HepG2 (cell line): ENCODE measurements at regions not wholly inside any gene's neighbourhood (a gene's known extent, or its start where the extent isn't known, plus 50 kb on each side); places are given as distances from the start of the nearest gene placed in this dataset.

ENCODE experiments used
- ATAC-seq: fragments of 200-7000 bp; cut with Tn5 transposase; 3 replicates; pipeline ENCODE4 v1.9.1; 2020; ENCODE audit warnings: mild to moderate bottlenecking, moderate library complexity
- BruUV-seq: library from RNA; stranded (reverse); fragments of 400-500 nt; replicated peaks from 2 replicates; lab custom pipeline; 2021; lab: Mats Ljungman, UMichigan
- CTCF ChIA-PET: fragments of 300-600 bp; formaldehyde crosslinking; extraction: SDS; loops from one replicate; lab custom pipeline; 2021; ENCODE audit warnings: low total read pairs, inconsistent platforms, low intra/inter-chr PET ratio; lab: Yijun Ruan, JAX
- POLR2A ChIA-PET: fragments of 350-600 bp; sonication (Branson Sonifier 250); formaldehyde crosslinking; loops from one replicate; lab custom pipeline; 2020; ENCODE audit warnings: antibody characterized with exemption, inconsistent platforms; lab: Yijun Ruan, JAX
- DNase-seq: peaks from one replicate; pipeline ENCODE4 v3.0.0-alpha.2; 2015; ENCODE audit warnings: low spot score
- FAIRE-seq: peaks from 3 replicates; lab custom pipeline; 2011; peaks lifted over from hg19 to GRCh38; lab: Jason Lieb, UNC
- H2AFZ ChIP-seq: one replicate; pipeline ENCODE4 v1.6.1; 2011; ENCODE audit warnings: low read length, inconsistent platforms
- H3K27ac ChIP-seq: fragments of 300-600 bp; 3 replicates; pipeline ENCODE4 v1.8.0; 2011; ENCODE audit warnings: mixed run types, mild to moderate bottlenecking, mixed read lengths, low read length, inconsistent platforms; ENCODE audit not compliant: insufficient read depth; ENCODE audit errors: extremely low read length
- H3K27me3 ChIP-seq, 2 experiments: fragments of 200-600 bp in 1 of 2; 2 replicates in 1 of 2; 3 replicates in 1 of 2; pipeline versions ENCODE4 v1.6.0 to v1.8.0; 2011; ENCODE audit warnings: low read length in 2 of 2, mild to moderate bottlenecking in 2 of 2, moderate library complexity in 2 of 2, inconsistent platforms in 1 of 2; ENCODE audit not compliant: insufficient read depth in 2 of 2, control insufficient read depth in 1 of 2
- H3K36me3 ChIP-seq, 2 experiments: fragments of 200-600 bp in 1 of 2; replicated peaks in 1 of 2; 2 replicates in 1 of 2; 3 replicates in 1 of 2; pipeline versions ENCODE4 v1.5.1 to v1.8.0; 2011; ENCODE audit warnings: low read length in 2 of 2, inconsistent platforms in 1 of 2; ENCODE audit not compliant: insufficient read depth in 2 of 2, control insufficient read depth in 1 of 2
- H3K4me1 ChIP-seq: 2 replicates; pipeline ENCODE4 v1.5.1; 2012; ENCODE audit warnings: low read length, inconsistent platforms; ENCODE audit not compliant: insufficient read depth
- H3K4me2 ChIP-seq: 2 replicates; pipeline ENCODE4 v1.6.0; 2011; ENCODE audit warnings: low read depth, low read length, inconsistent platforms
- H3K4me3 ChIP-seq, 3 experiments: fragments of 200-600 bp in 1 of 3; sonication (generic), shearing (Covaris generic) in 1 of 3; replicated peaks in 1 of 3; 2 replicates each; pipeline ENCODE4 v1.5.1; 2011 to 2016; ENCODE audit warnings: low read length in 3 of 3, inconsistent platforms in 2 of 3, low read depth in 2 of 3, mild to moderate bottlenecking in 2 of 3, control low read depth in 1 of 3, mixed read lengths in 1 of 3; ENCODE audit not compliant: insufficient read depth in 1 of 3
- H3K79me2 ChIP-seq: one replicate; pipeline ENCODE4 v1.6.1; 2011; ENCODE audit warnings: low read length, inconsistent platforms; ENCODE audit not compliant: insufficient read depth
- H3K9ac ChIP-seq: 2 replicates; pipeline ENCODE4 v1.6.0; 2011; ENCODE audit warnings: mild to moderate bottlenecking, low read depth, low read length, inconsistent platforms; ENCODE audit not compliant: insufficient read depth
- H3K9me3 ChIP-seq: 2 replicates; pipeline ENCODE4 v1.5.1; 2012; ENCODE audit warnings: mild to moderate bottlenecking, low read length
- H4K20me1 ChIP-seq: 2 replicates; pipeline ENCODE4 v1.6.0; 2011; ENCODE audit warnings: inconsistent platforms, mild to moderate bottlenecking, low read length, moderate library complexity; ENCODE audit not compliant: insufficient read depth
- AGO1 ChIP-seq: fragments of 200-400 bp; formaldehyde crosslinking; IDR thresholded peaks from 2 replicates; pipeline ENCODE4 v1.6.1; 2017; ENCODE audit warnings: mild to moderate bottlenecking, low read depth, low read length, moderate library complexity; ENCODE audit not compliant: poor library complexity, severe bottlenecking
- ARHGAP35 ChIP-seq: sonication (generic); formaldehyde crosslinking; IDR thresholded peaks from 2 replicates; pipeline ENCODE4 v1.9.0; 2022; ENCODE audit warnings: mild to moderate bottlenecking, inconsistent platforms, moderate library complexity, missing genetic modification reagents, borderline replicate concordance
- IKZF4 ChIP-seq: sonication (generic); formaldehyde crosslinking; IDR thresholded peaks from 2 replicates; pipeline ENCODE4 v1.5.1; 2020; ENCODE audit warnings: borderline replicate concordance, mild to moderate bottlenecking, low read depth, missing genetic modification reagents; ENCODE audit errors: not compliant biosample characterization
- NBN ChIP-seq: fragments of 450-650 bp; conservative IDR thresholded peaks from 2 replicates; pipeline ENCODE4 v1.6.1; 2017
- SMAD9 ChIP-seq: sonication (generic); formaldehyde crosslinking; IDR thresholded peaks from 2 replicates; pipeline ENCODE4 v1.5.1; 2020; ENCODE audit warnings: mild to moderate bottlenecking, missing genetic modification reagents
- SP1 ChIP-seq, 2 experiments: fragments of 450-650 bp in 1 of 2; sonication (generic) in 1 of 2; formaldehyde crosslinking in 1 of 2; IDR thresholded peaks; 2 replicates each; pipeline versions ENCODE4 v1.4.0 to v1.6.1; 2016 to 2020; ENCODE audit warnings: missing genetic modification reagents in 1 of 2
- ZC3H4 ChIP-seq: sonication (generic); formaldehyde crosslinking; IDR thresholded peaks from 2 replicates; pipeline ENCODE4 v1.4.0; 2020; ENCODE audit warnings: missing genetic modification reagents, borderline replicate concordance
- ZFY ChIP-seq: sonication (generic); formaldehyde crosslinking; IDR thresholded peaks from 2 replicates; pipeline ENCODE4 v1.4.0; 2020; ENCODE audit warnings: missing genetic modification reagents
- ZNF333 ChIP-seq: sonication (generic); formaldehyde crosslinking; IDR thresholded peaks from 2 replicates; pipeline ENCODE4 v1.4.0; 2020; ENCODE audit warnings: mild to moderate bottlenecking, missing genetic modification reagents, borderline replicate concordance
- ZNF749 ChIP-seq: sonication (generic); formaldehyde crosslinking; IDR thresholded peaks from 2 replicates; pipeline ENCODE4 v1.8.0; 2022; ENCODE audit warnings: mild to moderate bottlenecking, missing genetic modification reagents, moderate library complexity, borderline replicate concordance
- WGBS: methylation state at CpG from one replicate; pipeline ENCODE4 v1.1.6; 2017; ENCODE audit warnings: low lambda C conversion rate; 5-methylcytosine and 5-hydroxymethylcytosine counted together
- in situ Hi-C: cut with HindIII; loops from 2 replicates; pipeline ENCODE4 v1.10.0; 2017; ENCODE audit warnings: low pct_unique_long_range_greater_than_20kb; ENCODE audit not compliant: extremely low pct_ligation_motif_present
- intact Hi-C: fragments of 100-400 bp; cut with micrococcal nuclease; formaldehyde crosslinking; loops from one replicate; pipeline ENCODE4 v1.10.0; 2022; ENCODE audit not compliant: unreplicated experiment
- TF ChIP-seq, protein P1 (sequence below), 2 experiments: fragments of 450-650 bp in 1 of 2; sonication (generic) in 1 of 2; formaldehyde crosslinking in 1 of 2; IDR thresholded peaks; 2 replicates each; pipeline versions ENCODE4 v1.6.1 to v1.8.0; 2016 to 2022; ENCODE audit warnings: antibody characterized with exemption in 1 of 2, mild to moderate bottlenecking in 1 of 2, missing genetic modification reagents in 1 of 2
- TF ChIP-seq, protein P2 (sequence below): sonication (generic); formaldehyde crosslinking; IDR thresholded peaks from 2 replicates; pipeline ENCODE4 v1.8.0; 2022; ENCODE audit warnings: mild to moderate bottlenecking, missing genetic modification reagents; ENCODE audit not compliant: insufficient replicate concordance

DNA sequence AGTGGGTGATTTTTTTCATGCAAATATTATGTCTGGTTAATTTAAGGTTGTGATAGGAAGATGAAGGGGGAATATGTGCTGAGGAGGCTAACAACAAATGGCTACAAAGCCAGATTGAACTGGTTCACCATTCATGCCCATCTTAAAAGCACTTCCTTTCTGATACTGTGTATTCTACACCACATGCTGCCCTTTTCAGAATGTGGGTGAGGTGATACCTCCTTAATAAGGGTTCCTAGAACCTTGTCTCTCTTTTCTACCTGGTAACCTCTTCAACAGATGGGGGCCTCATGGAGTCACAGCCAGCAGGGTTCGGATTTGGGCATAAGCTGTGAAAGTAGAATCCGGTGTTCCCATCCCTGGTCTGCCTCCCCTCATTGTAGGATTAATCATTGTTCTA is 1064.0 kb upstream of the SEMA6A start (continued):
- TF ChIP-seq, protein P1, sequence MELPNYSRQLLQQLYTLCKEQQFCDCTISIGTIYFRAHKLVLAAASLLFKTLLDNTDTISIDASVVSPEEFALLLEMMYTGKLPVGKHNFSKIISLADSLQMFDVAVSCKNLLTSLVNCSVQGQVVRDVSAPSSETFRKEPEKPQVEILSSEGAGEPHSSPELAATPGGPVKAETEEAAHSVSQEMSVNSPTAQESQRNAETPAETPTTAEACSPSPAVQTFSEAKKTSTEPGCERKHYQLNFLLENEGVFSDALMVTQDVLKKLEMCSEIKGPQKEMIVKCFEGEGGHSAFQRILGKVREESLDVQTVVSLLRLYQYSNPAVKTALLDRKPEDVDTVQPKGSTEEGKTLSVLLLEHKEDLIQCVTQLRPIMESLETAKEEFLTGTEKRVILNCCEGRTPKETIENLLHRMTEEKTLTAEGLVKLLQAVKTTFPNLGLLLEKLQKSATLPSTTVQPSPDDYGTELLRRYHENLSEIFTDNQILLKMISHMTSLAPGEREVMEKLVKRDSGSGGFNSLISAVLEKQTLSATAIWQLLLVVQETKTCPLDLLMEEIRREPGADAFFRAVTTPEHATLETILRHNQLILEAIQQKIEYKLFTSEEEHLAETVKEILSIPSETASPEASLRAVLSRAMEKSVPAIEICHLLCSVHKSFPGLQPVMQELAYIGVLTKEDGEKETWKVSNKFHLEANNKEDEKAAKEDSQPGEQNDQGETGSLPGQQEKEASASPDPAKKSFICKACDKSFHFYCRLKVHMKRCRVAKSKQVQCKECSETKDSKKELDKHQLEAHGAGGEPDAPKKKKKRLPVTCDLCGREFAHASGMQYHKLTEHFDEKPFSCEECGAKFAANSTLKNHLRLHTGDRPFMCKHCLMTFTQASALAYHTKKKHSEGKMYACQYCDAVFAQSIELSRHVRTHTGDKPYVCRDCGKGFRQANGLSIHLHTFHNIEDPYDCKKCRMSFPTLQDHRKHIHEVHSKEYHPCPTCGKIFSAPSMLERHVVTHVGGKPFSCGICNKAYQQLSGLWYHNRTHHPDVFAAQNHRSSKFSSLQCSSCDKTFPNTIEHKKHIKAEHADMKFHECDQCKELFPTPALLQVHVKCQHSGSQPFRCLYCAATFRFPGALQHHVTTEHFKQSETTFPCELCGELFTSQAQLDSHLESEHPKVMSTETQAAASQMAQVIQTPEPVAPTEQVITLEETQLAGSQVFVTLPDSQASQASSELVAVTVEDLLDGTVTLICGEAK (IDR thresholded peaks at IDR 0.05), result no peak
- TF ChIP-seq, protein P1 (CRISPR knock-in tag; IDR thresholded peaks at IDR 0.05), result no peak

DNA sequence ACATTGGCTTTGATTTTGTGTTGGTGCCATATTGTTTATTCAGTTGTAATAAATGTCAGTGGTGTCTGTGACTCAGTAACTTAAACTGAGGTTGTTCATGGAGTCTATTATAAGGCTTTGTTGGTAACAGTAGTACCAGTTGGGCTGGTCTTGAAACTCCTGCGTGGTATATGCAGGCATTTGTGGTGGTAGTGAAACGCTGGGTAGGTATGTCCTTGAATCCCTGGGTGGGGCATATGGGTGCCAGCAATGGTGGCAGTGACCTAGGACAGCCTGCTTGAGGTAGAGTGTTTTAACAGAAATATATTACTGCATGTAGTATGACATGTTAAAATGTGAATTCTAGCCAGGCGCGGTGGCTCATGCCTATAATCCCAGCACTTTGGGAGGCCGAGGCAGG is 1058.5 kb upstream of the SEMA6A start:
- no peaks in the 10 kb centered on the region for H3K27me3 ChIP-seq
- WGBS, result 42% methylated on average over 5 of the region's 5 CpGs
- FAIRE-seq (no peak), DNase-seq (no peak), ATAC-seq (no peak)
- H4K20me1 ChIP-seq, result no peaks in the 10 kb centered on the region
- H3K9me3 ChIP-seq, result peaks cover 13% of the 10 kb centered on the region; the same call in 1 of the 2 replicates
- in situ Hi-C loops (no loop called here), intact Hi-C loops (no loop called here)
- no peak overlapping the region for H3K27ac ChIP-seq
- no TSS peak for BruUV-seq
- POLR2A ChIA-PET, result no interaction called here
- H2AFZ ChIP-seq, result no peak overlapping the region
- CTCF ChIA-PET, result no interaction called here
- H3K9ac ChIP-seq, result no peak overlapping the region
- no peak overlapping the region for H3K4me2 ChIP-seq
- H3K4me1 ChIP-seq, result no peaks in the 10 kb centered on the region
- no peaks in the 10 kb centered on the region for H3K79me2 ChIP-seq
- H3K36me3 ChIP-seq, result no peaks in the 10 kb centered on the region
- no peak overlapping the region for H3K4me3 ChIP-seq
- TF ChIP-seq AGO1 (no peak), ZNF749 (CRISPR knock-in tag) (no peak), ARHGAP35 (CRISPR knock-in tag) (no peak), IKZF4 (CRISPR knock-in tag) (no peak), SMAD9 (CRISPR knock-in tag) (no peak), ZC3H4 (CRISPR knock-in tag) (no peak), SP1 (IDR thresholded peaks at IDR 0.05) (no peak), SP1 (CRISPR knock-in tag; IDR thresholded peaks at IDR 0.05) (no peak), ZNF333 (CRISPR knock-in tag) (no peak), NBN (no peak), ZFY (CRISPR knock-in tag) (no peak)
- TF ChIP-seq, protein P2, sequence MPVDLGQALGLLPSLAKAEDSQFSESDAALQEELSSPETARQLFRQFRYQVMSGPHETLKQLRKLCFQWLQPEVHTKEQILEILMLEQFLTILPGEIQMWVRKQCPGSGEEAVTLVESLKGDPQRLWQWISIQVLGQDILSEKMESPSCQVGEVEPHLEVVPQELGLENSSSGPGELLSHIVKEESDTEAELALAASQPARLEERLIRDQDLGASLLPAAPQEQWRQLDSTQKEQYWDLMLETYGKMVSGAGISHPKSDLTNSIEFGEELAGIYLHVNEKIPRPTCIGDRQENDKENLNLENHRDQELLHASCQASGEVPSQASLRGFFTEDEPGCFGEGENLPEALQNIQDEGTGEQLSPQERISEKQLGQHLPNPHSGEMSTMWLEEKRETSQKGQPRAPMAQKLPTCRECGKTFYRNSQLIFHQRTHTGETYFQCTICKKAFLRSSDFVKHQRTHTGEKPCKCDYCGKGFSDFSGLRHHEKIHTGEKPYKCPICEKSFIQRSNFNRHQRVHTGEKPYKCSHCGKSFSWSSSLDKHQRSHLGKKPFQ (CRISPR knock-in tag), result no peak
